ENCODE measurements at regions not wholly inside any gene's neighbourhood (a gene's known extent, or its start where the extent isn't known, plus 50 kb on each side); places are given as distances from the start of the nearest gene placed in this dataset.

DNA sequence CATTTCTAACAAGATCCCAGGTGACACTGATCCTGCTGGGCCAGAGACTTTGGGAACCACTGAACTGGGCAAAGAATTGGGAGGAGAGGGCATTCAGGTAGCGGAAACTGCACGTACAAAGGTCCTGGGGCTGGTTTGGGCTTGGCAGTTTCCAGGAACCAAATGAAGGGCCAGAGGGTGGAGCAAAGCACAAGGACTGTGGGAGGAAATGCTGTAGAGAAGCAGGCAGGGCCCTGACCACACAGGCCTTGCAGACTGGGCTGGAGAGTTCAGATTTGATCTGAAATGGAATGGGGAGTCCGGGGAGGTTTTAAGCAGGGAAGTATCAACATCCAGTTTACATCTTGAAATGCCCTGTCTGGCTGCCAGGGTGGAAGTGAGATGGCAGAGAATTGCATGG, 195.1 kb downstream of the PHETA1 start:
- no peak for TF ChIP-seq POLR2A (IDR thresholded peaks at IDR 0.05)
- TF ChIP-seq, protein P1, sequence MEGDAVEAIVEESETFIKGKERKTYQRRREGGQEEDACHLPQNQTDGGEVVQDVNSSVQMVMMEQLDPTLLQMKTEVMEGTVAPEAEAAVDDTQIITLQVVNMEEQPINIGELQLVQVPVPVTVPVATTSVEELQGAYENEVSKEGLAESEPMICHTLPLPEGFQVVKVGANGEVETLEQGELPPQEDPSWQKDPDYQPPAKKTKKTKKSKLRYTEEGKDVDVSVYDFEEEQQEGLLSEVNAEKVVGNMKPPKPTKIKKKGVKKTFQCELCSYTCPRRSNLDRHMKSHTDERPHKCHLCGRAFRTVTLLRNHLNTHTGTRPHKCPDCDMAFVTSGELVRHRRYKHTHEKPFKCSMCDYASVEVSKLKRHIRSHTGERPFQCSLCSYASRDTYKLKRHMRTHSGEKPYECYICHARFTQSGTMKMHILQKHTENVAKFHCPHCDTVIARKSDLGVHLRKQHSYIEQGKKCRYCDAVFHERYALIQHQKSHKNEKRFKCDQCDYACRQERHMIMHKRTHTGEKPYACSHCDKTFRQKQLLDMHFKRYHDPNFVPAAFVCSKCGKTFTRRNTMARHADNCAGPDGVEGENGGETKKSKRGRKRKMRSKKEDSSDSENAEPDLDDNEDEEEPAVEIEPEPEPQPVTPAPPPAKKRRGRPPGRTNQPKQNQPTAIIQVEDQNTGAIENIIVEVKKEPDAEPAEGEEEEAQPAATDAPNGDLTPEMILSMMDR (IDR thresholded peaks at IDR 0.05), result no peak
- no peak for TF ChIP-seq POLR2AphosphoS5 (IDR thresholded peaks at IDR 0.05)

All from breast epithelium (tissue), 3 donors.